ENCODE measurements at regions not wholly inside any gene's neighbourhood (a gene's known extent, or its start where the extent isn't known, plus 50 kb on each side); places are given as distances from the start of the nearest gene placed in this dataset.

- no peak for DNase-seq (ENCODE audit: low spot score)
Observed at GRCh38 chr9:117486426-117486825, 71.6 kb upstream of the ASTN2 start.

- DNase-seq (ENCODE audit: low spot score): no peak
Observed at GRCh38 chr9:117485176-117485575, 70.3 kb upstream of the ASTN2 start.

DNA sequence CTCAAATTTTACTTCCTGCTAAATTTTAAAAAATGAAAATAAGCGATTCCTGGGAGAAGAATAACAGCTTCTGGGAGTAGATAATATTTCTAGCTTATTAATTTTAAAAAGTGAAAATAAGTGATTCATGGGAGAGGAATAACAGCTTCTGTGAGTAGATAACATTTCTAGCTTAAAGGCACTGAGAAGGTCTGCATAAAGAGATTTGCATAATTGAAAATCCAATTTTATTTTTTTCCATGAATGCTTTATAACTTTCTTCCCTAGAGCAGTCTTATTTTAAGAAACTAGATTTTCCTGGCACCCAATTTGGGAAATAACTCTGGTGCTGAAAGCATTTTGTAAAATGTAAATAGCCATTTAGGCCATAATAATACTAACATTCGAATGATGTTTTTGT, 65.9 kb upstream of the ASTN2 start:
- DNase-seq (ENCODE audit: low spot score): no peak

- no peak for DNase-seq (ENCODE audit: low spot score)
Observed at GRCh38 chr9:117480253-117480652, 65.4 kb upstream of the ASTN2 start.

DNA sequence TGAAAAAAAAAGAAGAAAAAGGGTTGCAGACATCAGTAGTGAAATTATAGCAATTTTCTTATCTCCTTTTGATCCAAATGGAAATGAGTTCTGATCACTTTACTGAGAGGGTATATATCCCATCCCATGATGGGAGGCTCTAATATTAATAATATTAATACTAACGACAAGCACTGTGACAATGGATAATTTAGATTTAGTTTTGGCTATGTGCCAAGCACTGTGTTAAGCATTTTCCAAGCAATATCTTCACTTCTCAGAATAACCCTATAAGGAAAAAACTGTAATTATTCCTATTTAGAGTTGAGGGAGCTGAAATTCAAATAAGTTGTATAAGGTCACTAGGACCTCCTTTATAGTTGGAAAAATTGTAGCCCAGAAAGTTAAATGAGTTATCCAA, 58.4 kb upstream of the ASTN2 start:
- DNase-seq (ENCODE audit: low spot score): no peak

DNA sequence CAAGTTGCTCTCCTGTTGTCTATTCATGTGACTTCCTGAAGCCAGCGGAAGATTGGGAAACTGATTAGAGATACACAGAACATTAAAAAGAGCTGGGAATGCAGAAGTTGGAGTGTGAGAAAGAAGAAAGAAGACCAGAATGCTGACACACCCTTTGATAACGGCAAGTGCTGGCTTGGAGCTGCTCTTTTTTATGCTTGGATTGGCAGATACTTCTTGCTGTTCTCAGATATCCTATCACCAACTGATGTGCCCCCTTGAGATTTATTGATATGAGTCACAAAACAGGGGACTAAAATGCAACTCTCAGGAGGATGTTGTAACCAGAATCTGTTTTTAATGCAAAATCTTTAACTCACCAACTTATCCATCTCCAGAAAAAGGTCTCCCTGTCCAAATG, 56.0 kb upstream of the ASTN2 start:
- no peak for DNase-seq (ENCODE audit: low spot score)

DNA sequence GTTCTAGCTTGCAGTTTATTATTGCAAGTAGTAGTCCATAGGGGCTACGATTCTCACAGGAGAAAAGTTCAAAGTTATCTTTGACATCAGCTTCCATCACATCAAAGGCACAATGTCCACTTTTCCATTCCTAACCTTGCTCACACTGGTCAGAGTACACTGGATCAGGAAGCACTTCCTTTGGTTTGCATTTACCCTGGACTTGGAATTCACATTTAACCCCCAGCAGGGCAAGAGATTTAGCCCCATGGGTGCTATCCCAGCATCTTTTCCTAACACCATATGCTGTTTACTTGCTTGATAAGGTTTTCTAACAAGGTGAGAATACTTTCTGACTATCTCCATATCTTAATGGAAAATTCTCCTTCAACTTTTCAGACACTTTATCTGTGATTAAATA, 55.6 kb upstream of the ASTN2 start:
- DNase-seq (ENCODE audit: low spot score): no peak

DNA sequence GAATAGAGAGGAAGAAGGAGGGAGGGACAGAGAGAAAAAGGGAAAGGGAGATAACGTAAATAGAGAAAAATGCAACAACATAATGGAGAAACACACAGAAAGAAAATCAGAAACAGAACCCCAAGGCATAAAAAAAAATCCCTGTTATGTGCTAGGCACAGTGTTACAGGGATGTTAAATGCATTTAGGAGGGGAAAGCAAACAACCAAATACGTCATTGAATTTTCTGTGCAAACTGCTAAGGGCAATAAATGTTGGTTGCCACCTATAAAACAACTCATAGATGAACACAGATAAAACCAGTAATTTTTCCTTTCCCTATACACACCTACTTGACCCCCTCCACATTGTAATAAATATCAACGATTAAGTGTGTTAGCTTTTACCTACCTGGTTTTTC, 51.3 kb upstream of the ASTN2 start:
- DNase-seq (ENCODE audit: low spot score): no peak

DNA sequence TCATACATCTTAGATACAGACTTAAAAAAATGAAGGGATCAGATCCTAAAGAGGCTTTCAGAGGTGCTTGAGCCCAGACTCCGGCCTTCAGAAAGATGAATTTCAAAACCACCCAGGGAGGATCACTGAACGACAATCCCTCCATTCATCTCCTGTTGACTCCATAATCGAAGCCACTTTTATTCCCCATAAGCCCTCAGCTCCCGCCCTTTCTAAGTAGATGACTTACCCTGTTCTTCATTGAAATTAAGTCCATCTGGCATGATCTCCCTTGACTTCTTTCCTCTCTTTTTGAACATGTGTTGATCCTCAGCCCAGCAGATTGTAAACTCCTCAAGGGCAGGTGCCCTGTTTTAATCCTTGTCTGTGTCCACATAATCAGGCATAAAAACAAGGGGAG, 50.8 kb upstream of the ASTN2 start:
- DNase-seq (ENCODE audit: low spot score): no peak

- DNase-seq (ENCODE audit: low spot score): no peak
Observed at GRCh38 chr9:117464941-117465616, 50.2 kb upstream of the ASTN2 start.
